ENCODE measurements at regions not wholly inside any gene's neighbourhood (a gene's known extent, or its start where the extent isn't known, plus 50 kb on each side); places are given as distances from the start of the nearest gene placed in this dataset.

GRCh38 chr7:106177300-106177690 is 65.2 kb upstream of the SYPL1 start:
- POLR2A ChIA-PET, result interaction anchor here (1.6 to 1.8 kb wide), 2 partner anchors 108 to 285 kb away, joined by 4 to 6 read pairs; partner anchors contain the start of gene NAMPT
- H2AFZ ChIP-seq (ENCODE audit: low read depth), result peak overlapping the region; percentile 54
- H3K27me3 ChIP-seq (ENCODE audit: insufficient read depth), result no peaks in the 10 kb centered on the region
- H3K79me2 ChIP-seq (ENCODE audit: insufficient read depth), result no peaks in the 10 kb centered on the region
- no peak overlapping the region for H3K9ac ChIP-seq
- no peaks in the 10 kb centered on the region for H3K9me3 ChIP-seq
- H3K4me2 ChIP-seq, result no peak overlapping the region
- H3K36me3 ChIP-seq (replicated peaks in 1 of 2; ENCODE audit: control insufficient read depth in 1 of 2, insufficient read depth in 2 of 2, low read length in 1 of 2), result no peaks in the 10 kb centered on the region
- H3K4me1 ChIP-seq (ENCODE audit: control insufficient read depth in 1 of 2, insufficient read depth in 2 of 2, low read depth in 1 of 2, low read length in 1 of 2), result peaks cover 4 to 7% of the 10 kb centered on the region in 2 experiments; a peak in 2 of 4 replicates
- WGBS (ENCODE audit: low lambda C conversion rate), result 87% methylated on average over 4 of the region's 4 CpGs
- H3K4me3 ChIP-seq (ENCODE audit: low read depth in 2 of 2, low read length in 1 of 2), result no peak overlapping the region
- no peak for DNase-seq
- no peak overlapping the region for H3K27ac ChIP-seq (ENCODE audit: low read depth in 2 of 2, low read length in 1 of 2)
- no peaks in the 10 kb centered on the region for H3F3A ChIP-seq (replicated peaks; ENCODE audit: insufficient read depth)
- H3K9me2 ChIP-seq, result no peaks in the 10 kb centered on the region
- H4K20me1 ChIP-seq (ENCODE audit: insufficient read depth), result no peaks in the 10 kb centered on the region
- CTCF ChIA-PET, result interaction anchor here (0.6 to 16.6 kb wide), 112 partner anchors 8 to 1639 kb away, joined by 3 to 395 read pairs (median 5); partner anchors contain the start of genes CCDC71L and NAMPT
- no peak for TF ChIP-seq ELF1 (IDR thresholded peaks at IDR 0.05)
- TF ChIP-seq TAF1 (IDR thresholded peaks at IDR 0.05; ENCODE audit: borderline replicate concordance, low read depth, low read length), result no peak
- no peak for TF ChIP-seq SMC3 (IDR thresholded peaks at IDR 0.05; ENCODE audit: low read depth, low read length)

GRCh38 chr7:106176414-106177299 is 64.5 kb upstream of the SYPL1 start:
- H3K27me3 ChIP-seq (ENCODE audit: insufficient read depth), result no peaks in the 10 kb centered on the region
- ChIA-PET CTCF (interaction anchor here (0.5 to 16.6 kb wide), 159 partner anchors 9 to 1639 kb away, joined by 3 to 395 read pairs (median 4); partner anchors contain the start of genes CCDC71L and NAMPT), POLR2A (interaction anchor here (1.6 to 1.8 kb wide), 2 partner anchors 108 to 285 kb away, joined by 4 to 6 read pairs; partner anchors contain the start of gene NAMPT)
- DNase-seq, result peak; percentile 88
- H3K9me2 ChIP-seq, result no peaks in the 10 kb centered on the region
- TF ChIP-seq JUND (IDR thresholded peaks at IDR 0.05), result no peak
- TF ChIP-seq MXI1 (IDR thresholded peaks at IDR 0.05; ENCODE audit: low read depth, low read length), result peak; percentile 81; the same call in 1 of the 2 replicates
- TF ChIP-seq TCF12 (IDR thresholded peaks at IDR 0.05), result no peak
- TF ChIP-seq RFX5 (IDR thresholded peaks at IDR 0.05; ENCODE audit: low read length), result no peak
- TF ChIP-seq REST (IDR thresholded peaks at IDR 0.05; ENCODE audit: low read depth, low read length), result peak; percentile 40; the same call in 1 of the 2 replicates
- 0 out of 2 replicates have a peak, but pooled peaks have one; percentile 19 for TF ChIP-seq IRF3 (IDR thresholded peaks at IDR 0.05; ENCODE audit: low read depth, low read length)
- peak; percentile 99 for TF ChIP-seq CTCF (IDR thresholded peaks at IDR 0.05)
- peak; percentile 100 for TF ChIP-seq RAD21 (IDR thresholded peaks at IDR 0.05; ENCODE audit: low read length)
- TF ChIP-seq MAX (IDR thresholded peaks at IDR 0.05; ENCODE audit: low read depth), result peak; percentile 83
- TF ChIP-seq NRF1 (IDR thresholded peaks at IDR 0.05; ENCODE audit: low read depth, low read length), result peak; percentile 36; the same call in 1 of the 2 replicates
- 0 out of 2 replicates have a peak, but pooled peaks have one; percentile 35 for TF ChIP-seq TAF1 (IDR thresholded peaks at IDR 0.05; ENCODE audit: borderline replicate concordance, low read depth, low read length)
- no peak for TF ChIP-seq FOSL2 (IDR thresholded peaks at IDR 0.05; ENCODE audit: borderline replicate concordance, low read depth)
- 0 out of 2 replicates have a peak, but pooled peaks have one; percentile 41 for TF ChIP-seq RCOR1 (IDR thresholded peaks at IDR 0.05; ENCODE audit: low read length)
- no peak for TF ChIP-seq USF1 (IDR thresholded peaks at IDR 0.05; ENCODE audit: borderline replicate concordance, low read depth)
- peak; percentile 79 for TF ChIP-seq CHD2 (IDR thresholded peaks at IDR 0.05; ENCODE audit: low read length, partially characterized antibody)
- peak; percentile 99 for TF ChIP-seq SMC3 (IDR thresholded peaks at IDR 0.05; ENCODE audit: low read depth, low read length)
- no peak for TF ChIP-seq GABPA (IDR thresholded peaks at IDR 0.05; ENCODE audit: low read depth)
- H3F3A ChIP-seq (replicated peaks; ENCODE audit: insufficient read depth), result no peaks in the 10 kb centered on the region
- H3K9ac ChIP-seq, result no peak overlapping the region
- H2AFZ ChIP-seq (ENCODE audit: low read depth), result peak overlapping the region; percentile 54
- 16% methylated on average over 11 of the region's 11 CpGs for WGBS (ENCODE audit: low lambda C conversion rate)
- H3K9me3 ChIP-seq, result no peaks in the 10 kb centered on the region
- no peak overlapping the region for H3K4me2 ChIP-seq
- H3K36me3 ChIP-seq (replicated peaks in 1 of 2; ENCODE audit: control insufficient read depth in 1 of 2, insufficient read depth in 2 of 2, low read length in 1 of 2), result no peaks in the 10 kb centered on the region
- H3K79me2 ChIP-seq (ENCODE audit: insufficient read depth), result no peaks in the 10 kb centered on the region
- H4K20me1 ChIP-seq (ENCODE audit: insufficient read depth), result no peaks in the 10 kb centered on the region
- no peak overlapping the region for H3K27ac ChIP-seq (ENCODE audit: low read depth in 2 of 2, low read length in 1 of 2)
- H3K4me1 ChIP-seq (ENCODE audit: control insufficient read depth in 1 of 2, insufficient read depth in 2 of 2, low read depth in 1 of 2, low read length in 1 of 2), result peaks cover 4 to 7% of the 10 kb centered on the region in 2 experiments; a peak in 2 of 4 replicates
- no peak overlapping the region for H3K4me3 ChIP-seq (ENCODE audit: low read depth in 2 of 2, low read length in 1 of 2)
